Liver (tissue), 8 donors: ENCODE measurements at regions not wholly inside any gene's neighbourhood (a gene's known extent, or its start where the extent isn't known, plus 50 kb on each side); places are given as distances from the start of the nearest gene placed in this dataset.
"Not testable (repeated sequence)": the region's sequence is repeated elsewhere in the genome, so short reads cannot be mapped to it uniquely, and the experiment has no call there.

Experiments used
- DNase-seq: peaks from one replicate; pipeline ENCODE4 v3.0.0-alpha.2; 2017; ENCODE audit warnings: low spot score
- H3K27ac ChIP-seq, 2 donors: one replicate each; pipeline ENCODE4 v1.7.0; 2013; ENCODE audit warnings: inconsistent platforms in 2 of 2, low read length in 2 of 2, control low read depth in 1 of 2, low read depth in 1 of 2, mild to moderate bottlenecking in 1 of 2
- H3K27me3 ChIP-seq, 4 donors: one replicate each; pipeline versions ENCODE4 v1.6.1 to v1.7.0; 2013; ENCODE audit warnings: low read length in 3 of 4, inconsistent platforms in 1 of 4, mild to moderate bottlenecking in 1 of 4, moderate library complexity in 1 of 4; ENCODE audit not compliant: control insufficient read depth in 4 of 4, insufficient read depth in 4 of 4
- H3K36me3 ChIP-seq, 4 donors: one replicate each; pipeline versions ENCODE4 v1.6.1 to v1.7.0; 2013; ENCODE audit warnings: low read length in 3 of 4, mild to moderate bottlenecking in 3 of 4, low read depth in 1 of 4, moderate library complexity in 1 of 4; ENCODE audit not compliant: control insufficient read depth in 4 of 4, insufficient read depth in 3 of 4
- H3K4me1 ChIP-seq, 4 donors: one replicate each; pipeline versions ENCODE4 v1.6.1 to v1.7.0; 2013; ENCODE audit warnings: low read length in 3 of 4, mild to moderate bottlenecking in 3 of 4, moderate library complexity in 1 of 4; ENCODE audit not compliant: control insufficient read depth in 4 of 4, insufficient read depth in 4 of 4
- H3K4me3 ChIP-seq, 3 donors: one replicate each; pipeline versions ENCODE4 v1.6.1 to v1.7.0; 2013; ENCODE audit warnings: low read length in 3 of 3, control low read depth in 1 of 3, low read depth in 1 of 3, mild to moderate bottlenecking in 1 of 3
- H3K9ac ChIP-seq, 2 donors: one replicate each; pipeline ENCODE4 v1.7.0; 2013; ENCODE audit warnings: low read length in 2 of 2, mild to moderate bottlenecking in 2 of 2, moderate library complexity in 2 of 2, control low read depth in 1 of 2, low read depth in 1 of 2
- H3K9me3 ChIP-seq, 4 donors: one replicate each; pipeline versions ENCODE4 v1.6.1 to v1.7.0; 2013; ENCODE audit warnings: low read length in 3 of 4; ENCODE audit not compliant: control insufficient read depth in 4 of 4
- ATF3 ChIP-seq: IDR thresholded peaks from 2 replicates; pipeline ENCODE4 v1.6.1; 2016; ENCODE audit warnings: antibody characterized with exemption
- CTCF ChIP-seq: fragments of 150-350 bp; IDR thresholded peaks from 2 replicates; pipeline ENCODE4 v1.5.1; 2017; ENCODE audit warnings: improper control_type of control experiment, low read depth, low read length; ENCODE audit not compliant: missing input control
- EGR1 ChIP-seq, 2 donors: IDR thresholded peaks; 2 replicates each; pipeline ENCODE4 v1.6.1; 2016 to 2018; ENCODE audit warnings: antibody characterized with exemption in 2 of 2, low read depth in 2 of 2
- FOXA1 ChIP-seq: IDR thresholded peaks from 2 replicates; pipeline ENCODE4 v1.6.1; 2016; ENCODE audit warnings: antibody characterized with exemption
- FOXA2 ChIP-seq: IDR thresholded peaks from 2 replicates; pipeline ENCODE4 v1.6.1; 2016; ENCODE audit warnings: antibody characterized with exemption
- GABPA ChIP-seq, 2 donors: IDR thresholded peaks in 1 of 2; conservative IDR thresholded peaks in 1 of 2; 2 replicates each; pipeline ENCODE4 v1.6.1; 2016; ENCODE audit warnings: antibody characterized with exemption in 2 of 2, mild to moderate bottlenecking in 1 of 2, moderate library complexity in 1 of 2
- HNF4A ChIP-seq, 2 donors: conservative IDR thresholded peaks; 2 replicates each; pipeline ENCODE4 v1.6.1; 2016; ENCODE audit warnings: antibody characterized with exemption in 2 of 2, mild to moderate bottlenecking in 2 of 2
- HNF4G ChIP-seq: IDR thresholded peaks from 2 replicates; pipeline ENCODE4 v1.6.1; 2016; ENCODE audit warnings: antibody characterized with exemption
- JUND ChIP-seq, 2 donors: IDR thresholded peaks; 2 replicates each; pipeline ENCODE4 v1.6.1; 2016; ENCODE audit warnings: antibody characterized with exemption in 2 of 2
- MAX ChIP-seq: IDR thresholded peaks from 2 replicates; pipeline ENCODE4 v1.6.1; 2016; ENCODE audit warnings: antibody characterized with exemption
- NR2F2 ChIP-seq: IDR thresholded peaks from 2 replicates; pipeline ENCODE4 v1.6.1; 2016; ENCODE audit warnings: antibody characterized with exemption
- RAD21 ChIP-seq, 2 donors: IDR thresholded peaks; 2 replicates each; pipeline ENCODE4 v1.6.1; 2016; ENCODE audit warnings: antibody characterized with exemption in 2 of 2, mild to moderate bottlenecking in 2 of 2
- REST ChIP-seq: IDR thresholded peaks from 2 replicates; pipeline ENCODE4 v1.6.1; 2016; ENCODE audit warnings: antibody characterized with exemption, mild to moderate bottlenecking
- RXRA ChIP-seq, 2 donors: IDR thresholded peaks; 2 replicates each; pipeline ENCODE4 v1.6.1; 2017 to 2018; ENCODE audit warnings: antibody characterized with exemption in 2 of 2, mild to moderate bottlenecking in 1 of 2
- SP1 ChIP-seq: IDR thresholded peaks from 2 replicates; pipeline ENCODE4 v1.6.1; 2018; ENCODE audit warnings: antibody characterized with exemption, mild to moderate bottlenecking
- TAF1 ChIP-seq: conservative IDR thresholded peaks from 2 replicates; pipeline ENCODE4 v1.6.1; 2016; ENCODE audit warnings: antibody characterized with exemption, mild to moderate bottlenecking
- YY1 ChIP-seq: IDR thresholded peaks from 2 replicates; pipeline ENCODE4 v1.6.1; 2016; ENCODE audit warnings: antibody characterized with exemption, mild to moderate bottlenecking
- ZBTB33 ChIP-seq: IDR thresholded peaks from 2 replicates; pipeline ENCODE4 v1.6.1; 2016; ENCODE audit warnings: antibody characterized with exemption
- WGBS: extraction: QIAGEN DNeasy Blood & Tissue Kit; methylation state at CpG from one replicate; pipeline ENCODE4 v1.1.7; 2013; 5-methylcytosine and 5-hydroxymethylcytosine counted together
- donor health status: healthy.
- donor health status: healthy.
- donor health status: healthy.
- donor health status: healthy.
- donor health status: healthy.

GRCh38 chr4:89489921-89490431, 182.4 kb upstream of the GPRIN3 start:
- not testable (repeated sequence) for H3K27ac ChIP-seq, DNase-seq, H3K27me3 ChIP-seq, H3K4me3 ChIP-seq, H3K36me3 ChIP-seq, H3K9me3 ChIP-seq, H3K4me1 ChIP-seq, H3K9ac ChIP-seq
- 95% methylated on average over 35 of the region's 35 CpGs for WGBS

DNA sequence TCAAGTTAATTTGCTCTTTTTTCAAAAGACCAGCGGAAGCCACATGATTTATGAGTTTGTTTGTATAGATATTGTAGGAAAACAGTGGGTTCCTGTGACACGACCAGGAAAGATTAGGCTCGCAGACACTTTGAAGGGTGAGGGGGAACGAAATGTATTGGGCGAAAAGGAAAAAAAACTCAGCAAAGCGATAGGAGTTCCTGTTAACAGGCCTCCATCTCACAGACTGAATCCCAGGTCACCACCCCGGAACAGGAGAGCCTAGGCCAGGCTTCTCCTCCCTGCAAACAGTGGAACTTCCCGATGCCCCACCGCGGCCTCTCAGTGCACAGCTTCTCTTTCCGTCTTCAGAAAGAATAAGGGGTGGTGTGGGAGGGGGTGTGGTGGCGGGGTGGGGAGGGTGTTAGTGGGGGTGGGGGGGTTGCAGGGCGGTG, 181.8 kb upstream of the GPRIN3 start:
- H3K9ac ChIP-seq = no peak overlapping the region
- no peaks in the 10 kb centered on the region for H3K36me3 ChIP-seq
- H3K4me3 ChIP-seq = no peak overlapping the region
- DNase-seq = no peak
- no peak overlapping the region for H3K27ac ChIP-seq
- 55% methylated on average over 13 of the region's 13 CpGs for WGBS
- no peaks in the 10 kb centered on the region for H3K9me3 ChIP-seq
- H3K4me1 ChIP-seq = no peaks in the 10 kb centered on the region
- no peak for TF ChIP-seq HNF4G
- peak; percentile 67 for TF ChIP-seq NR2F2
- no peaks in the 10 kb centered on the region for H3K27me3 ChIP-seq

GRCh38 chr4:89488736-89489135, 181.1 kb upstream of the GPRIN3 start:
- no peak for DNase-seq
- WGBS = 80% methylated on average over 3 of the region's 3 CpGs
- H3K36me3 ChIP-seq = no peaks in the 10 kb centered on the region
- H3K9me3 ChIP-seq = no peaks in the 10 kb centered on the region
- H3K27me3 ChIP-seq = no peaks in the 10 kb centered on the region
- no peaks in the 10 kb centered on the region for H3K4me1 ChIP-seq
- no peak overlapping the region for H3K27ac ChIP-seq
- TF ChIP-seq FOXA2 = no peak
- TF ChIP-seq EGR1 (IDR thresholded peaks at IDR 0.05; ENCODE audit: low read depth in 2 of 2) = no peak
- TF ChIP-seq CTCF = no peak
- TF ChIP-seq MAX = no peak
- no peak for TF ChIP-seq RXRA (IDR thresholded peaks at IDR 0.05)
- TF ChIP-seq GABPA (IDR thresholded peaks at IDR 0.05 in 1 of 2, conservative IDR thresholded peaks at IDR 0.05 in 1 of 2) = no peak
- no peak for TF ChIP-seq TAF1
- no peak for TF ChIP-seq FOXA1
- no peak for TF ChIP-seq YY1
- TF ChIP-seq HNF4A (conservative IDR thresholded peaks at IDR 0.05) = no peak
- TF ChIP-seq ATF3 = no peak
- no peak for TF ChIP-seq JUND (IDR thresholded peaks at IDR 0.05)
- no peak for TF ChIP-seq ZBTB33
- TF ChIP-seq SP1 = no peak
- no peak for TF ChIP-seq HNF4G
- TF ChIP-seq RAD21 (IDR thresholded peaks at IDR 0.05) = no peak
- TF ChIP-seq REST = no peak
- H3K9ac ChIP-seq = no peak overlapping the region
- no peak overlapping the region for H3K4me3 ChIP-seq
